ENCODE measurements at regions not wholly inside any gene's neighbourhood (a gene's known extent, or its start where the extent isn't known, plus 50 kb on each side); places are given as distances from the start of the nearest gene placed in this dataset.

GRCh38 chr10:8380833-8381496 lies 326.5 kb downstream of the GATA3 start:
- POLR2A ChIA-PET = no interaction called here
- TF ChIP-seq CBX8 (IDR thresholded peaks at IDR 0.05) (no peak), NPAS2 (CRISPR knock-in tag; IDR thresholded peaks at IDR 0.05; ENCODE audit: borderline replicate concordance) (no peak), NR3C1 (IDR thresholded peaks at IDR 0.05) (no peak), KDM1A (IDR thresholded peaks at IDR 0.05; ENCODE audit: low read depth) (no peak), HEYL (CRISPR knock-in tag; IDR thresholded peaks at IDR 0.05) (no peak), MYC (IDR thresholded peaks at IDR 0.05; ENCODE audit: borderline replicate concordance, low read length) (no peak), MAX (IDR thresholded peaks at IDR 0.05) (no peak), FOXS1 (CRISPR knock-in tag; IDR thresholded peaks at IDR 0.05) (no peak), POLR2A (IDR thresholded peaks at IDR 0.05; ENCODE audit: low read length) (no peak), BHLHE40 (IDR thresholded peaks at IDR 0.05; ENCODE audit: low read depth, low read length) (no peak), FOSB (CRISPR knock-in tag; IDR thresholded peaks at IDR 0.05) (no peak), EHF (CRISPR knock-in tag; IDR thresholded peaks at IDR 0.05) (no peak), RARB (CRISPR knock-in tag; IDR thresholded peaks at IDR 0.05) (no peak), SMC3 (IDR thresholded peaks at IDR 0.05) (no peak), E2F6 (IDR thresholded peaks at IDR 0.05; ENCODE audit: borderline replicate concordance, low read depth) (no peak), RFX5 (IDR thresholded peaks at IDR 0.05) (no peak), NFE2L2 (conservative IDR thresholded peaks at IDR 0.05; ENCODE audit: low read length) (no peak), RNF2 (IDR thresholded peaks at IDR 0.05; ENCODE audit: borderline replicate concordance, low read depth) (no peak), GATA3 (IDR thresholded peaks at IDR 0.05; ENCODE audit: borderline replicate concordance) (no peak)
- H3K4me3 ChIP-seq = no peak overlapping the region
- H3K27ac ChIP-seq = peak overlapping the region; percentile 40 to 62; a peak in 4 of 6 replicates
- peak overlapping the region; percentile 31; the same call in 1 of the 3 replicates for H3K4me2 ChIP-seq
- 89% methylated on average over 3 of the region's 3 CpGs for WGBS (ENCODE audit: missing lambda C conversion rate)
- 0 out of 3 replicates have a peak, but pooled peaks cover under 1% of the 10 kb centered on the region for H3K9me3 ChIP-seq
- FAIRE-seq (no peak), DNase-seq (ENCODE audit: low read depth in 1 of 2, low spot score in 1 of 2) (no peak), ATAC-seq (peak in 1 of 2 experiments; percentile 55; a peak in 3 of 6 replicates)
- CTCF ChIA-PET = no interaction called here
- H3K4me1 ChIP-seq = peaks cover 23% of the 10 kb centered on the region; the same call in 2 of the 3 replicates

- FAIRE-seq (no peak), DNase-seq (ENCODE audit: low read depth in 1 of 2, low spot score in 1 of 2) (no peak)
- CTCF ChIA-PET = no interaction called here
These were observed 332.3 kb downstream of the GATA3 start for GRCh38 chr10:8386781-8387180.

More at GRCh38 chr10:8386781-8387180, 332.3 kb downstream of the GATA3 start:
- Histone ChIP-seq H3K4me1 (peaks cover 15% of the 10 kb centered on the region; the same call in 2 of the 3 replicates), H3K4me2 (no peak overlapping the region), H3K9me3 (0 out of 3 replicates have a peak, but pooled peaks cover 3% of the 10 kb centered on the region), H3K4me3 (no peak overlapping the region), H3K27ac (0 out of 6 replicates have a peak overlapping the region, but pooled peaks of 1 of the 2 experiments have one; percentile 13)
- 81% methylated on average over 8 of the region's 8 CpGs for WGBS (ENCODE audit: missing lambda C conversion rate)
- POLR2A ChIA-PET = no interaction called here
- no peak for TF ChIP-seq EHF (CRISPR knock-in tag; IDR thresholded peaks at IDR 0.05)
- TF ChIP-seq CBX8 (IDR thresholded peaks at IDR 0.05) = no peak
- TF ChIP-seq EP300 (IDR thresholded peaks at IDR 0.05) = no peak
- no peak for TF ChIP-seq CTCF (IDR thresholded peaks at IDR 0.05)
- TF ChIP-seq CHD4 (IDR thresholded peaks at IDR 0.05; ENCODE audit: borderline replicate concordance) = no peak
- no peak for TF ChIP-seq HDAC2 (IDR thresholded peaks at IDR 0.05)
- no peak for TF ChIP-seq FOSB (CRISPR knock-in tag; IDR thresholded peaks at IDR 0.05)
- no peak for TF ChIP-seq JUNB (IDR thresholded peaks at IDR 0.05)
- no peak for TF ChIP-seq HMGXB4 (CRISPR knock-in tag; IDR thresholded peaks at IDR 0.05; ENCODE audit: borderline replicate concordance)
- no peak for ATAC-seq
